ENCODE measurements at regions not wholly inside any gene's neighbourhood (a gene's known extent, or its start where the extent isn't known, plus 50 kb on each side); places are given as distances from the start of the nearest gene placed in this dataset.

DNA sequence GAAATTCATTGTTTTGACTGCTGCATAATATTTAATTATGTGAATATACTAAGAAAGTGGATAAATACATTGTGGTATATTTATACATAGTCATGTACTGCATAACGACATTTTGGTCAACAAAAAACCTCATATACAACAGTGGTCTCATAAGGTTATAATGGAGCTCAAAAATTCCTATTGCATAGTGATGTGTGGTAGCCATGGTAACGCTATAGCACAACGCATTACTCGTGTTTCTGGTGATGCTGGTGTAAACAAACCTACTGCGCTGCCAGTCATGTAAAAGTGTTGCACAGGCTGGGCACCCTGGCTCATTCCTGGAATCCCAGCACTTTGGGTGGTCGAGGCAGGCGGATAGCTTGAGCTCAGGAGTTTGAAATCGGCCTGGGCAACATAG lies 52.6 kb upstream of the NHLH2 start:
- TF ChIP-seq, protein P1, sequence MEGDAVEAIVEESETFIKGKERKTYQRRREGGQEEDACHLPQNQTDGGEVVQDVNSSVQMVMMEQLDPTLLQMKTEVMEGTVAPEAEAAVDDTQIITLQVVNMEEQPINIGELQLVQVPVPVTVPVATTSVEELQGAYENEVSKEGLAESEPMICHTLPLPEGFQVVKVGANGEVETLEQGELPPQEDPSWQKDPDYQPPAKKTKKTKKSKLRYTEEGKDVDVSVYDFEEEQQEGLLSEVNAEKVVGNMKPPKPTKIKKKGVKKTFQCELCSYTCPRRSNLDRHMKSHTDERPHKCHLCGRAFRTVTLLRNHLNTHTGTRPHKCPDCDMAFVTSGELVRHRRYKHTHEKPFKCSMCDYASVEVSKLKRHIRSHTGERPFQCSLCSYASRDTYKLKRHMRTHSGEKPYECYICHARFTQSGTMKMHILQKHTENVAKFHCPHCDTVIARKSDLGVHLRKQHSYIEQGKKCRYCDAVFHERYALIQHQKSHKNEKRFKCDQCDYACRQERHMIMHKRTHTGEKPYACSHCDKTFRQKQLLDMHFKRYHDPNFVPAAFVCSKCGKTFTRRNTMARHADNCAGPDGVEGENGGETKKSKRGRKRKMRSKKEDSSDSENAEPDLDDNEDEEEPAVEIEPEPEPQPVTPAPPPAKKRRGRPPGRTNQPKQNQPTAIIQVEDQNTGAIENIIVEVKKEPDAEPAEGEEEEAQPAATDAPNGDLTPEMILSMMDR (IDR thresholded peaks at IDR 0.05 in 2 of 3, conservative IDR thresholded peaks at IDR 0.05 in 1 of 3; ENCODE audit: insufficient read depth in 2 of 3, low read depth in 1 of 3, low read length in 3 of 3), result no peak
- TF ChIP-seq, protein P2, sequence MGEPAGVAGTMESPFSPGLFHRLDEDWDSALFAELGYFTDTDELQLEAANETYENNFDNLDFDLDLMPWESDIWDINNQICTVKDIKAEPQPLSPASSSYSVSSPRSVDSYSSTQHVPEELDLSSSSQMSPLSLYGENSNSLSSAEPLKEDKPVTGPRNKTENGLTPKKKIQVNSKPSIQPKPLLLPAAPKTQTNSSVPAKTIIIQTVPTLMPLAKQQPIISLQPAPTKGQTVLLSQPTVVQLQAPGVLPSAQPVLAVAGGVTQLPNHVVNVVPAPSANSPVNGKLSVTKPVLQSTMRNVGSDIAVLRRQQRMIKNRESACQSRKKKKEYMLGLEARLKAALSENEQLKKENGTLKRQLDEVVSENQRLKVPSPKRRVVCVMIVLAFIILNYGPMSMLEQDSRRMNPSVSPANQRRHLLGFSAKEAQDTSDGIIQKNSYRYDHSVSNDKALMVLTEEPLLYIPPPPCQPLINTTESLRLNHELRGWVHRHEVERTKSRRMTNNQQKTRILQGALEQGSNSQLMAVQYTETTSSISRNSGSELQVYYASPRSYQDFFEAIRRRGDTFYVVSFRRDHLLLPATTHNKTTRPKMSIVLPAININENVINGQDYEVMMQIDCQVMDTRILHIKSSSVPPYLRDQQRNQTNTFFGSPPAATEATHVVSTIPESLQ (CRISPR knock-in tag; IDR thresholded peaks at IDR 0.05), result no peak
- TF ChIP-seq ZNF707 (CRISPR knock-in tag; conservative IDR thresholded peaks at IDR 0.05) (no peak), SP1 (CRISPR knock-in tag; IDR thresholded peaks at IDR 0.05) (no peak), POLR2A (conservative IDR thresholded peaks at IDR 0.05) (no peak), BRD9 (IDR thresholded peaks at IDR 0.05; ENCODE audit: low read depth, partially characterized antibody) (no peak), ZNF232 (CRISPR knock-in tag; IDR thresholded peaks at IDR 0.05) (no peak), ZNF699 (CRISPR knock-in tag; IDR thresholded peaks at IDR 0.05; ENCODE audit: insufficient replicate concordance) (no peak), BHLHE40 (IDR thresholded peaks at IDR 0.05; ENCODE audit: low read length) (no peak)
- TF ChIP-seq, protein P3, sequence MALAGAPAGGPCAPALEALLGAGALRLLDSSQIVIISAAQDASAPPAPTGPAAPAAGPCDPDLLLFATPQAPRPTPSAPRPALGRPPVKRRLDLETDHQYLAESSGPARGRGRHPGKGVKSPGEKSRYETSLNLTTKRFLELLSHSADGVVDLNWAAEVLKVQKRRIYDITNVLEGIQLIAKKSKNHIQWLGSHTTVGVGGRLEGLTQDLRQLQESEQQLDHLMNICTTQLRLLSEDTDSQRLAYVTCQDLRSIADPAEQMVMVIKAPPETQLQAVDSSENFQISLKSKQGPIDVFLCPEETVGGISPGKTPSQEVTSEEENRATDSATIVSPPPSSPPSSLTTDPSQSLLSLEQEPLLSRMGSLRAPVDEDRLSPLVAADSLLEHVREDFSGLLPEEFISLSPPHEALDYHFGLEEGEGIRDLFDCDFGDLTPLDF (CRISPR knock-in tag; IDR thresholded peaks at IDR 0.05), result no peak
- TF ChIP-seq, protein P4, sequence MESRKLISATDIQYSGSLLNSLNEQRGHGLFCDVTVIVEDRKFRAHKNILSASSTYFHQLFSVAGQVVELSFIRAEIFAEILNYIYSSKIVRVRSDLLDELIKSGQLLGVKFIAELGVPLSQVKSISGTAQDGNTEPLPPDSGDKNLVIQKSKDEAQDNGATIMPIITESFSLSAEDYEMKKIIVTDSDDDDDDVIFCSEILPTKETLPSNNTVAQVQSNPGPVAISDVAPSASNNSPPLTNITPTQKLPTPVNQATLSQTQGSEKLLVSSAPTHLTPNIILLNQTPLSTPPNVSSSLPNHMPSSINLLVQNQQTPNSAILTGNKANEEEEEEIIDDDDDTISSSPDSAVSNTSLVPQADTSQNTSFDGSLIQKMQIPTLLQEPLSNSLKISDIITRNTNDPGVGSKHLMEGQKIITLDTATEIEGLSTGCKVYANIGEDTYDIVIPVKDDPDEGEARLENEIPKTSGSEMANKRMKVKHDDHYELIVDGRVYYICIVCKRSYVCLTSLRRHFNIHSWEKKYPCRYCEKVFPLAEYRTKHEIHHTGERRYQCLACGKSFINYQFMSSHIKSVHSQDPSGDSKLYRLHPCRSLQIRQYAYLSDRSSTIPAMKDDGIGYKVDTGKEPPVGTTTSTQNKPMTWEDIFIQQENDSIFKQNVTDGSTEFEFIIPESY (CRISPR knock-in tag; IDR thresholded peaks at IDR 0.05), result no peak
